ENCODE measurements at regions not wholly inside any gene's neighbourhood (a gene's known extent, or its start where the extent isn't known, plus 50 kb on each side); places are given as distances from the start of the nearest gene placed in this dataset.
A peak's percentile ranks its signal among the peaks of the same experiment; 100 is the strongest.

DNA sequence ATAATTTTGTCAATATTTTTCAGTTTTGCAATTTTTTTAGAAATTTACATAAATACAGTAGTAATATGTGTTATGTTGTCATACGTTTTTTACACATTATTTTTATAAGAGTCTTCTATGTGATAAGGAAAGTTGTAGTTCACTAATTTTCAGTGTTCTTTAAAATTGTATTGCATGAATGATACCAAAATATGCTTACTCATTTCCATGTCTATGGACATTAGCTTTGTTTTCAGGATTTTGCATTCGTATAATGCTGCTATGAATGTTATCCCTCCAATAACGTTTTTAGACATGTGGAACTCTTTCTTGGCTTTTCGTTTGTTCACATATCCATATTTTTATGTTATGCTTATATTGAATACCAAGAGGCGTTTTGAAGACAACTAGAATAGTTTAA is 260.0 kb downstream of the ARL4A start:
- H3K9me3 ChIP-seq (ENCODE audit: control insufficient read depth in 1 of 2, insufficient read depth in 1 of 2, low read depth in 1 of 2, low read length in 2 of 2), result no peaks in the 10 kb centered on the region
- ChIA-PET POLR2A (no interaction called here), CTCF (no interaction called here), RAD21 (ENCODE audit: low non-redundant PET in 1 of 2, low total read pairs in 2 of 2, uncharacterized antibody in 2 of 2, unreplicated experiment in 2 of 2) (no interaction called here)
- no peak overlapping the region for H3K4me2 ChIP-seq (ENCODE audit: low read length)
- TF ChIP-seq, protein P1, sequence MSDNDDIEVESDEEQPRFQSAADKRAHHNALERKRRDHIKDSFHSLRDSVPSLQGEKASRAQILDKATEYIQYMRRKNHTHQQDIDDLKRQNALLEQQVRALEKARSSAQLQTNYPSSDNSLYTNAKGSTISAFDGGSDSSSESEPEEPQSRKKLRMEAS (IDR thresholded peaks at IDR 0.05), result no peak
- TF ChIP-seq, protein P2, sequence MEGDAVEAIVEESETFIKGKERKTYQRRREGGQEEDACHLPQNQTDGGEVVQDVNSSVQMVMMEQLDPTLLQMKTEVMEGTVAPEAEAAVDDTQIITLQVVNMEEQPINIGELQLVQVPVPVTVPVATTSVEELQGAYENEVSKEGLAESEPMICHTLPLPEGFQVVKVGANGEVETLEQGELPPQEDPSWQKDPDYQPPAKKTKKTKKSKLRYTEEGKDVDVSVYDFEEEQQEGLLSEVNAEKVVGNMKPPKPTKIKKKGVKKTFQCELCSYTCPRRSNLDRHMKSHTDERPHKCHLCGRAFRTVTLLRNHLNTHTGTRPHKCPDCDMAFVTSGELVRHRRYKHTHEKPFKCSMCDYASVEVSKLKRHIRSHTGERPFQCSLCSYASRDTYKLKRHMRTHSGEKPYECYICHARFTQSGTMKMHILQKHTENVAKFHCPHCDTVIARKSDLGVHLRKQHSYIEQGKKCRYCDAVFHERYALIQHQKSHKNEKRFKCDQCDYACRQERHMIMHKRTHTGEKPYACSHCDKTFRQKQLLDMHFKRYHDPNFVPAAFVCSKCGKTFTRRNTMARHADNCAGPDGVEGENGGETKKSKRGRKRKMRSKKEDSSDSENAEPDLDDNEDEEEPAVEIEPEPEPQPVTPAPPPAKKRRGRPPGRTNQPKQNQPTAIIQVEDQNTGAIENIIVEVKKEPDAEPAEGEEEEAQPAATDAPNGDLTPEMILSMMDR (IDR thresholded peaks at IDR 0.05 in 2 of 3, conservative IDR thresholded peaks at IDR 0.05 in 1 of 3; ENCODE audit: borderline replicate concordance in 1 of 3, insufficient read depth in 1 of 3, low read depth in 2 of 3, low read length in 2 of 3), result no peak
- TF ChIP-seq SP1 (IDR thresholded peaks at IDR 0.05; ENCODE audit: low read depth), result no peak
- TF ChIP-seq CEBPB (IDR thresholded peaks at IDR 0.05; ENCODE audit: low read depth), result no peak
- TF ChIP-seq JUND (IDR thresholded peaks at IDR 0.05), result no peak
- no peak for TF ChIP-seq CBX3 (IDR thresholded peaks at IDR 0.05; ENCODE audit: low read depth)
- TF ChIP-seq EZH2phosphoT487 (IDR thresholded peaks at IDR 0.05; ENCODE audit: borderline replicate concordance), result no peak
- TF ChIP-seq EGR1 (IDR thresholded peaks at IDR 0.05; ENCODE audit: low read depth), result no peak
- H3K9ac ChIP-seq (ENCODE audit: low read length), result no peak overlapping the region
- no peaks in the 10 kb centered on the region for H4K20me1 ChIP-seq (ENCODE audit: insufficient read depth)
- H3K9me2 ChIP-seq (ENCODE audit: insufficient read depth), result no peaks in the 10 kb centered on the region
- no peak overlapping the region for H3K4me3 ChIP-seq (replicated peaks in 1 of 2; ENCODE audit: low read depth in 1 of 2, low read length in 2 of 2)
- no peaks in the 10 kb centered on the region for H3K79me2 ChIP-seq (ENCODE audit: insufficient read depth, low read length)
- peaks cover 12 to 15% of the 10 kb centered on the region in 2 experiments; a peak in 3 of 4 replicates for H3K4me1 ChIP-seq (ENCODE audit: control insufficient read depth in 1 of 2, insufficient read depth in 2 of 2, low read length in 2 of 2)
- intact Hi-C loops (cut with micrococcal nuclease), result no loop called here
- no peaks in the 10 kb centered on the region for H3K36me3 ChIP-seq (ENCODE audit: control insufficient read depth in 1 of 2, insufficient read depth in 2 of 2, low read length in 2 of 2)
- H3K27me3 ChIP-seq (ENCODE audit: insufficient read depth, low read length), result no peaks in the 10 kb centered on the region
- H2AFZ ChIP-seq (ENCODE audit: low read depth, low read length, poor library complexity, severe bottlenecking), result peak overlapping the region; percentile 75
- no peak for DNase-seq (ENCODE audit: low read depth, low spot score)
- BruUV-seq (replicated peaks), result no TSS peak
- no peak overlapping the region for H3K27ac ChIP-seq (ENCODE audit: low read depth, low read length)
- ATAC-seq, result no peak

Measured in HCT116 (cell line).